ENCODE measurements at regions not wholly inside any gene's neighbourhood (a gene's known extent, or its start where the extent isn't known, plus 50 kb on each side); places are given as distances from the start of the nearest gene placed in this dataset.

DNA sequence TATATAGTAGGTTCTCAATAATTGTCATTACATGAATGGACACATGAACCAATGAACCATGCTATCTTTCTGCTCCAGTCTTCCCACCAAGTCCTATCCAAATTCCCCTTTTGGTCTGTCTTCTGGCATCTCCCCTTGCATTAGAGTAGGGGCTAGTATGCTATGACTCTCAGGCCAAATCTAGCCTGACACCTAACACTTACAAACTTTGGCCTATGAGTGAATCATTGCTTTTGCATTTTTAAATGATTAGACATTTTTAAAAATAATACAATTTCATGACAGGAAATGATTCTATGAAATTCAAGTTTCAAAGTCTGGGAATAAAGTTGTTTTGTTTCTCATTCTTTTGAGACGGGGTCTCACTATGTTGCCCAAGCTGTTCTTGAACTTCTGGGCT, 102.5 kb upstream of the MAF start:
- TF ChIP-seq, protein P1, sequence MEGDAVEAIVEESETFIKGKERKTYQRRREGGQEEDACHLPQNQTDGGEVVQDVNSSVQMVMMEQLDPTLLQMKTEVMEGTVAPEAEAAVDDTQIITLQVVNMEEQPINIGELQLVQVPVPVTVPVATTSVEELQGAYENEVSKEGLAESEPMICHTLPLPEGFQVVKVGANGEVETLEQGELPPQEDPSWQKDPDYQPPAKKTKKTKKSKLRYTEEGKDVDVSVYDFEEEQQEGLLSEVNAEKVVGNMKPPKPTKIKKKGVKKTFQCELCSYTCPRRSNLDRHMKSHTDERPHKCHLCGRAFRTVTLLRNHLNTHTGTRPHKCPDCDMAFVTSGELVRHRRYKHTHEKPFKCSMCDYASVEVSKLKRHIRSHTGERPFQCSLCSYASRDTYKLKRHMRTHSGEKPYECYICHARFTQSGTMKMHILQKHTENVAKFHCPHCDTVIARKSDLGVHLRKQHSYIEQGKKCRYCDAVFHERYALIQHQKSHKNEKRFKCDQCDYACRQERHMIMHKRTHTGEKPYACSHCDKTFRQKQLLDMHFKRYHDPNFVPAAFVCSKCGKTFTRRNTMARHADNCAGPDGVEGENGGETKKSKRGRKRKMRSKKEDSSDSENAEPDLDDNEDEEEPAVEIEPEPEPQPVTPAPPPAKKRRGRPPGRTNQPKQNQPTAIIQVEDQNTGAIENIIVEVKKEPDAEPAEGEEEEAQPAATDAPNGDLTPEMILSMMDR (IDR thresholded peaks at IDR 0.05): no peak
- no peak for TF ChIP-seq USF2 (CRISPR knock-in tag; IDR thresholded peaks at IDR 0.05)
- no peak for TF ChIP-seq CBFB (CRISPR knock-in tag; IDR thresholded peaks at IDR 0.05; ENCODE audit: low read depth)
- TF ChIP-seq TCF7 (CRISPR knock-in tag; IDR thresholded peaks at IDR 0.05; ENCODE audit: low read depth): no peak

Data from WTC11 (cell line).